ENCODE measurements at regions not wholly inside any gene's neighbourhood (a gene's known extent, or its start where the extent isn't known, plus 50 kb on each side); places are given as distances from the start of the nearest gene placed in this dataset.

DNA sequence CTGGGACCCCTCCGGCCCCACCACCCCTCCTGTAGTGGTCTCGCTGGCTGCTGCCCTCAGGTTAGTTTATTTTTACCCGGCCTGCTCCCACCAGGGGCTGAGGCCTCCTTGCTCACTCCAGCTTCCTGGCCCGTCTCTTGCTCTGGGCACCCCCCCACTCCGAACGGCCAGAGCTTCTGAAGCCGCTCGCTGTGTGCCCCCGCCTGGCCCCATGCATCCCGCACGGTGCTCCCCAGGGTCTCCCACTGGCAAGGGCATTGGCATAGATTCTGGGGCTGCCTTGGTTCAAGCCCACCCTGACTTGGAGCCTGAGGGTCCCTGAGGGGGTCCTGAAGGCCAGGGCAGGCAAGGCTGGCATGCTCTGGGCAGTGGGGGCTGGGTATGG lies 186.4 kb downstream of the SEC14L1 start:
- H3K36me3 ChIP-seq (ENCODE audit: control insufficient read depth, insufficient read depth, low read length): peaks cover 21% of the 10 kb centered on the region; the same call in 1 of the 3 replicates
- 91% methylated on average over 10 of the region's 11 CpGs for WGBS (ENCODE audit: insufficient coverage, low coverage, missing lambda C conversion rate)
- H3K79me2 ChIP-seq (ENCODE audit: control insufficient read depth, insufficient read depth, low read length): peaks cover 90% of the 10 kb centered on the region
- H3K4me3 ChIP-seq: no peak overlapping the region
- H3K9ac ChIP-seq (ENCODE audit: insufficient read depth in 1 of 2, low read depth in 2 of 2, low read length in 2 of 2): no peak overlapping the region
- no peak overlapping the region for H3K27ac ChIP-seq (ENCODE audit: extremely low read depth, low read depth, low read length)
- DNase-seq (ENCODE audit: extremely low read depth in 1 of 4, low spot score in 3 of 4) (no peak), FAIRE-seq (no peak), ATAC-seq (no peak)
- CTCF ChIA-PET (ENCODE audit: low intra/inter-chr PET ratio): no interaction called here
- H3K9me1 ChIP-seq (ENCODE audit: control insufficient read depth, insufficient read depth, low read length): peaks cover 7% of the 10 kb centered on the region
- intact Hi-C loops (cut with micrococcal nuclease) (no loop called here), in situ Hi-C loops (cut with MboI) (no loop called here)
- TF ChIP-seq HNRNPK (IDR thresholded peaks at IDR 0.05; ENCODE audit: low read depth, low read length, poor library complexity, severe bottlenecking) (no peak), POLR2G (IDR thresholded peaks at IDR 0.05; ENCODE audit: low read depth, low read length) (0 out of 2 replicates have a peak, but pooled peaks have one; percentile 26), ZFX (CRISPR knock-in tag; IDR thresholded peaks at IDR 0.05) (no peak), JUNB (CRISPR knock-in tag; conservative IDR thresholded peaks at IDR 0.05) (no peak), BHLHE40 (IDR thresholded peaks at IDR 0.05; ENCODE audit: low read length) (no peak)
- H4K20me1 ChIP-seq (replicated peaks; ENCODE audit: control insufficient read depth, insufficient read depth, low read length): peaks cover 58% of the 10 kb centered on the region
- H3K4me1 ChIP-seq (replicated peaks in 1 of 2; ENCODE audit: control insufficient read depth in 2 of 2, insufficient read depth in 2 of 2, low read length in 2 of 2): peaks cover 32 to 72% of the 10 kb centered on the region in 2 experiments
- H3K9me3 ChIP-seq (replicated peaks; ENCODE audit: control insufficient read depth, insufficient read depth, low read depth, low read length): no peaks in the 10 kb centered on the region
- H3K27me3 ChIP-seq (ENCODE audit: control insufficient read depth in 2 of 2, insufficient read depth in 2 of 2, low read length in 2 of 2): no peaks in the 10 kb centered on the region
- H3K4me2 ChIP-seq (ENCODE audit: insufficient read depth, low read length): no peak overlapping the region
- POLR2A ChIA-PET: interaction anchor here (0.5 to 0.6 kb wide), 3 partner anchors 228 to 1015 kb away, joined by 3 read pairs; no protein-coding TSS in a partner anchor
- no peak overlapping the region for H2AFZ ChIP-seq (ENCODE audit: low read depth, low read length)
- no TSS peak for BruUV-seq (replicated peaks)
